GM21717 (cell line): ENCODE measurements at regions not wholly inside any gene's neighbourhood (a gene's known extent, or its start where the extent isn't known, plus 50 kb on each side); places are given as distances from the start of the nearest gene placed in this dataset.
"Not testable (repeated sequence)": the region's sequence is repeated elsewhere in the genome, so short reads cannot be mapped to it uniquely, and the experiment has no call there.

Experiments
- ATAC-seq: cut with Tn5 transposase; IDR thresholded peaks from one replicate; pipeline ENCODE4 v1.9.1; 2021; ENCODE audit warnings: mild to moderate bottlenecking, moderate library complexity; ENCODE audit not compliant: unreplicated experiment

DNA sequence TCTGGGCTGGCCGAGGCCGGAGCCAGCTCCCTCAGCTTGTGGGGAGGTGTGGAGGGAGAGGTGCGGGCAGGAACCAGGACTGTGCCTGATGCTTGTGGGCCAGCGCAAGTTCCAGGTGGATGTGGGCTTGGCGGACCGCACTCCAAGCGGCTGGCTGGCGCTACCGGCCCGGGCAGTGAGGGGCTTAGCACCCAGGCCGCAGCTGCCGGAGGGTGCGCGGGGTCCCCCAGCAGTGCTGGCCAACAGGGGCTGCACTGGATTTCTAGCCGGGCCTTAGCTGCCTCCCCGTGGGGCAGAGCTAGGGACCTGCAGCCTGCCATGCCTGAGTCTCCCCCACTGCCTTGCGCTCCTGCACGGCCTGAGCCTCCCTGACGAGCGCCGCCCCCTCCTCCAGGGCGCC lies 242.8 kb downstream of the CCSER2 start:
- ATAC-seq = no peak

DNA sequence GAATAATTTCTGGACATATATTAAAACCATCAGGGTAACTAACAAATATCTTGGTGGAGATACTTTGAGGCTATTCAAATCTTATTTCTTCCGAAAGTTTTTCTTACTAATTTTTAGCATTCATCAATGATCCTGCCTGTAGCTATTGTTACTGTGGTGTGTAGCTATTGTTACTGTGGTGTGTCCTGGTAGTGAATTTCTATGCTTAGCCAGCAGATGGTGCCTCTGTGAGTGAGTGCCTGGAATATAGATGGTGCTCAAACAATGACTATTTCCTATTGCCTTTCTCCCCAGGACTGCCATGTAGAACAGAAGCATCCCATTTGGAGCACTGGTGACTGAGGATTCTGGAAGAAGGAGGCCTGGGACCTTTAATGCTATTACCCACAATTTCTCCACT lies 245.7 kb downstream of the CCSER2 start:
- ATAC-seq = no peak

DNA sequence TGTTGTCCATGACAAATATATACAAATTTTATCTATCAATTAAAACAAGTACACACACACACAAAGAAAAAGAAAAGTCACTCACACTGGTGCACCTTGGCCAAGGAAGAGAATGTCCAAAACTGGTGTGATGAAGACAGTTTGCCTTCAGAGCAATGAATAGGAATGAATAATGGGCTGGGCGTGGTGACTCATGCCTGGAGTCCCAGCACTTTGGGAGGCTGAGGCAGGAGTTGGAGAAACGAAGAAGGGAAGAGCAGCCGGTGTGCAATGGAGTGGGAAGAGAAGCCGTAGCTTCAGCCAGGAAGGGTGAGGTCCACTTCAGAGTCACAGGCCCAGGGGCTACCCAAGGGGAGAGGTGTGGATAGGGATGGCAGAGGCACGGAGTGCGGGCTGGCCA lies 253.6 kb downstream of the CCSER2 start:
- no peak for ATAC-seq

DNA sequence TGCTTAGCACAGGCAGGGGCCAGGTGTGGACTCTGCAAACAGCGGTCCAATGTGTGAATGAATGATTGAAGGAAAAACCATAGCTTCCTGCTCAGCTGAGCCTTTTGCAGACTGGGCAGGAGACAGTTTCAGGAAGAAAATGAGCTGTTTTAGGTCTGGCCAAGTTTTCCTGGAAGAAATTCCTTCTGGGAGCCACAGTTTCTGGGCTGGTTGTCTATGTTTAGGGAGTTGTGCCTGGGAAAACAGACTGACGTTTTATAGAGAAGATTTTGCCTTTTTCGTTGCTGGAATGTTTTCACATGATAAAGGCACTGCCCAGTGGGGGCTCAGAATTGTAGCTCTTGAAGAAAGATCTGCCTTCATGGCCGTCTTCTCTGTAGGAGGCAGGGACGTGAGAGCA lies 255.1 kb downstream of the CCSER2 start:
- no peak for ATAC-seq

DNA sequence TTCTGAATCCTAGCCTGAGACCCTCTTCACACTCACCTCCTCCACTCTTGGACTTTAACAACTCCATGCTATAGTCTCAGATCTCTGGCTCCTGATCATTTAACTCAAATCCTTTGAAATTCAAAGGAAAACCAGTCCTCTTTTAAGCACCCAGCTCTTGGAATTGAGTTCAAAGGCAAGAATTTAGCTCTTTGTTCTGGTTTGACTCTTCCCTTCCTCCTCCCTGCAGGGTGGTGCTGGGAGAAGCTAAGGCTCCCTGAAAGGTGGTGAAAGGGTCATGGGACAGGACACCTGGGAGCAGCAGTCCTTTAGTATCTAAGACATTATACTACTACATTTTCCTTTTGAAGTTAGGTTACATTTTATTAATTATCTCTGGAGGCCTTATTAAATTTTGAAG lies 259.4 kb downstream of the CCSER2 start:
- ATAC-seq = no peak

DNA sequence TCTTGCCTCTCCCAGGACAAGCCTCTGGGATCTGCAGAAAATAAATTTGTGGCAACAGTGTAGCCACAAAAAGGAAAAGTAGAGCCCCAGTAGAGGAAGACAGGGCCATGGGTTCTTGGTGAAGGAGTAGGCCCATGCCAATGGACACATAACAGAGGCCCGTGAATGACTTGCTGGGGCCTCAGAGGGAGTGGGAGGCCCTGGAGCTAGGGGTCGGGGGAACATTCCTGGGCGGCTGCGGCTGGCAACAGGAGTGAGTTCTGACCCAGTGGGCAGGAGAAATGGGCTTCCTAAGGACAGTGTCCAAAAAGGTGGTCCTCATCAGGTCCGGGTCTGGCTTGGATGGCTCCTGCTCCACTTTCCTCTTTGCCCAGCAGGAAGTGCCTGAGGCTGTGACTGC lies 260.0 kb downstream of the CCSER2 start:
- ATAC-seq = no peak

DNA sequence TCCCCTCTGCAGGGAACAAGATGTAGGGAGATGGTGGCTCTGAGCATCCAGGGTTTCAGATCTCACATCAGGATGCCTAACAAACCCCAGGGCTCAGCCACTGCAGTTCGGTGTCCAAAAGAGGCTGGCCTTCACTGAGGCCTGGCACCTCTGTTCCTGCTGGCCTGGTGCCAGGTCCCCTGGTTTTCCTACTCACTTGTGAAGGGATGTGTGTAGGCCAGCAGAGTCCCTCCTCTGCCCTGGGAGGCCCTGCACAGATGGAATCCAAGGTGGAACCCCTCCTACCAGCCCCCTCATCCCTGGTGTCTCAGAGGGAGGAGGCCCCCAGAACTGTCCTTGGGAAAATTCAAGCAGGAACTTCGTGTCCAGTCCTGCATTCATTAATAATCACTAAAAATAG lies 260.6 kb downstream of the CCSER2 start:
- no peak for ATAC-seq

DNA sequence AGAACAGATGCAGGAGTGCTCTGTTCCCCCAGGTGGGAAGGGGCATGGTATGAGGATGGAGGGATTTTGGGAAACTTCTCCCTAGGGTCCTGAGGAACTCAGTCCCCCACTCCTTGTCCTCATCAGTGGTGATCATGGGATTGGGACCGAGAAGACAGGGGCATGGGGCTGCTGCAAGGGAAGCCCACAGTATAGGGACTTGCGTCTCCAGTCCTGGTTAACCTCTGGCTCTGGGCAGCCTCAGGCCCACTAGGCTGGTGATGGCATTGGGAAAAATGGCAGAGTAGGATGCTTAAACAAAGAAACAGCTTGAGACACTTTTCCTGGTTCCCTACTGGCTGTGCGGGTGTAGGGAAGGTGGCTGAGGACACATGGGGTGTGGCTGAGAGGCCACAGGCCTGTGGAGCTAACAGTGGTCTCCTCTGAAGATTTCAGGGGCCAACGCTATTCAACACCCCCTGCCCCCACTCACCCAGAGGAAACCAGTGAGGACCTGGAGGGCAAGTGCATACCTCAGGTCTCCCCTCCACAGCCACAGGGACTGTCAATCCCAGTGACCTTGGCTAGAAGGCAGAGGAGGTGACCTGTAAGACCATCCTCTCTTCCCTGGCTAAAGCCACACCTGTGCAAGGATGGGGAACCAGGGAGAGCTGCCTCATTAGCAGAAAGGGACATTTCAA lies 261.3 kb downstream of the CCSER2 start:
- no peak for ATAC-seq

DNA sequence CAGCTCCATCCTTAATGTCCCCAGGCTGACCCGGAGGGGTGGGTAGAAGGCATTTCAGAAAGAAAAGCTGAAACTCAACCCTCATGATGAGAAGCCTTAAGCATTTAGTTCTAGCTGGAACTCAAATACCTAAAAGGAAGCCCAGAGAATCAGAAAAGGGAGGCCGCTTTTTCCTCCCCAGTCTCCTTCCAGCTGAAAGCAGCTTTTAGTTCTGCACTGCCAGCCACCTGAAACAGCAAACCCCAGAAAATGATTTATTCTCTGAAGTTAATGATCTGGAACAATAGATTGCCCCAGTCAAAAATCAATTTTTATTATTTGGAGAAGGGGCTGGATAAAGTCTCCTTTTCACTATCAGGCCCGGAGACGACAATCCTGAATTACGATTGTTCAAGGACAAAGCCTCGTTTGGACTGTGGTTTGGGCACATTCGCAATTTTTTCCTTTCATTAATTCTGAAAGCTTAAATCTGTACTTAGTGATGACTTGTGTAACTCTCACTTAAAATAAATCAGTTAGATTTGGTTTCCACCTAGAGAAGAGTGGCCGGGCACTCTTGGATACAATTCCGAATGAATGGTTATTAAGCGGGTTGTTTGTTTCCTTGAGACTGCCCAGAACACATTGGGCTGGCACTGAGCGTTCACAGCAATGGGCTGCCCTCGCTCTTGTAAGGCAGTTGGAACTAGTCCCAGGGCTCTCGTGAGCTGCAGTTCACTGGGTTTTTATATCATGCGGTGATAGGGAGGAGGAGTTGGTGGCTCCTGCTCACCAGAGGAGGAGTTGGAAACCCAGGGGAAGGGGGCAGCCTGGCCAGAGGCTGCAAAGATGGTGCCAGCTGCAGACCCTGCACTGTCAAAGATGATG lies 262.2 kb downstream of the CCSER2 start:
- ATAC-seq = no peak

DNA sequence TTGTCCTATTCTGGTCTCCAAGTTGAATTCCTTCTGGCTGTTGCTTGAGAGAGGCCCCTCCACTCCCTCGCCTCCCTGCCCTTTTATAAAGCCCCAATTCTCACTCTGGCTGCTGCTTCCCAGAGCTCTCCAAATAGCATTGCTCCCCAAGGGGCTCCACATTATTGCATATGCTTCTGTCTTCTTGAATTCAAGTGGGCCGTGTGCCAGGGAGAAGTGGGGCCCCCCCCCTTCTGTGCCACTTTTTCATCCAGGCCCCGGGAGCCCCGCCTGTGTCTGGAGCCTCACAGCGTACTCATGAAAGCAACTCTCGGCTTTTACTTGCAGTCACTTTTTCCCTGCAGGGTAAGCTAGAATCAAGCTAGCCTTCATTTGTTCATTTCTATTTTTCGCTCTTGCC lies 265.1 kb downstream of the CCSER2 start:
- no peak for ATAC-seq

DNA sequence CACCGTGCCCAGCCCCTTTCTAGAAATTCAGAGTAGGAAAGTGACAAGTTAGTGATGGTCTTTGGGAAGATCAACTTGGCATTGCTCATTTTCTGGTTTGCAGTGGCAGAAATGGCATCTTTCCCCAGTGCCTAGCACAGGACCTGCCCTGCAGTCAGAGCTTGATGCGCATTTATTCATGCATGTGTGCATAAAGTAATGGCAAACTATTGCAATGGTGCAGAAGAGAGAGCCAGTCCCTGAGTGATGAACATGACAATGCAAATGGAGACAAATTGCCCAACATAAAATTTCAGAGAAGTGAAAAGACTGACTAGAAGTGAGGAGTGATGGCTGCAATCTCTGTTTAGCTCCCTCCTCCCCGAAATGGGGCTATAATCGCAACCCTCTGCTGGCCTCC lies 268.2 kb downstream of the CCSER2 start:
- ATAC-seq = no peak

DNA sequence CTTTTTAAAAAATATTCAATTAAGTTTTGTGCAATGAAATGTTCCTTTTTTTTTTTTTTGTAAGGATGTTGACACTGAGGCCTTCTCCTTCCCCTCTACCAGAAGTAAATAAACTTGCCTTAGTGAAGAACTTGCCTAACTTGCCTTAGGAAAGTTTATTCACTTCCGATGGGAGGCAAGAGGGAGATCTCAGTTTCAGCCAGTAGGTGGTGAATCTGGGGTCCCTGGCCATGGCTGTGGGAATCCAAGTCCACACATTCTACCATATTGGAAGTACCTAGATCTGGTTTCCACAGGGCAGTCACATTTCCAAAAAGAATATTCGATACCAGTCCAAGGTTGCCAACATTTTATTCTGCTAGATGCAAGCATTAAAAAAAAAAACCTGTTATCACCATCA lies 270.9 kb downstream of the CCSER2 start:
- ATAC-seq = no peak

DNA sequence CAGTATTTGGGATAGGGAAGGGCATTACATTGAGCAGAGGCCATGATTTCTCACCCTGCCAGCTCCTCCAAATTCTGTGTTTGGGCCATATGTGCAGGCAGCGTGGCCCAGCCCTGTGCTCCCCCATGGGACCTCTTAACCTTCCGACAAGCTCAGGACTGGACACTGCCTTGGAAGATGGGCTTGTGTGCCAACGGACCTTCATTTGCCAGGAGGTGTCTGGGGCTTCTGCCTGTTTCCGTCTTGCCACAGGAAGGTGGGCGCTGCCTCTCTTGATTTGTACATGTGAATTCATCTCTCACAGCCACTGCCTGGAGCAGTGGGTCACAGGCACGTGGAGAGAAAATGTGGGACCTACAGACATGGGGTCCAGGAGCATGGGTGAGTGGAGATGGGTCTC lies 272.6 kb downstream of the CCSER2 start:
- ATAC-seq = no peak

DNA sequence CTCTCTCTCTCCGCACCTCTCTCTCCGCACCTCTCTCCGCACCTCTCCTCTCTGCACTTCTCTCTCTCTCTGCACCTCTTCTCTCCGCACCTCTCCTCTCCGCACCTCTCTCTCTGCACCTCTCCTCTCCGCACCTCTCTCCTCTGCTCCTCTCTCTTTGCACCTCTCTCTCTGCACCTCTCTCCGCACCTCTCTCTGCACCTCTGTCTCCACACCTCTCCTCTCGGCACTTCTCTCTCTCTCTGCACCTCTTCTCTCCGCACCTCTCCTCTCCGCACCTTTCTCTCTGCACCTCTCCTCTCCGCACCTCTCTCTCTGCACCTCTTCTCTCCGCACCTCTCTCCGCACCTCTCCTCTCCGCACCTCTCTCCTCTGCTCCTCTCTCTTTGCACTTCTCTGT lies 274.2 kb downstream of the CCSER2 start:
- not testable (repeated sequence) for ATAC-seq

DNA sequence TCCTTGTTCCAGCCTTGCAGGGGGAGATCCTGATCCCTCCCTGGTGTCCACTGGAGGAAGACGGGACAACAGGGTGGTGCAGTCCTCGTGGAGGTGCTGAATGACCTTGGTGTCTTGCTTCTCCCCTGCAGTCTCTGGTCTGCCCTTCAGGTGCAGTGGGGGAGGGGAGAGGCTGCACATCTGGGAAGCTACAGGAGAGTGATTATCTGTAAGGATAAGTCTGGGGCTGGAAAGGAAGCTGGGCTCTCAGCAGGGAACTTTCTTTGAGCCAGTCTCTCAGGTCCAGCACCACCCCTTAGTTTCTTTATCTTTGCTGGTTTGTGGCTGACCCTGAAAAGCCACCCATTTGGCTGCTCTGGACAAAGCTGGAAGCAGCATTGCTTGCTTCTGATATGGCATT lies 275.6 kb downstream of the CCSER2 start:
- ATAC-seq = no peak

DNA sequence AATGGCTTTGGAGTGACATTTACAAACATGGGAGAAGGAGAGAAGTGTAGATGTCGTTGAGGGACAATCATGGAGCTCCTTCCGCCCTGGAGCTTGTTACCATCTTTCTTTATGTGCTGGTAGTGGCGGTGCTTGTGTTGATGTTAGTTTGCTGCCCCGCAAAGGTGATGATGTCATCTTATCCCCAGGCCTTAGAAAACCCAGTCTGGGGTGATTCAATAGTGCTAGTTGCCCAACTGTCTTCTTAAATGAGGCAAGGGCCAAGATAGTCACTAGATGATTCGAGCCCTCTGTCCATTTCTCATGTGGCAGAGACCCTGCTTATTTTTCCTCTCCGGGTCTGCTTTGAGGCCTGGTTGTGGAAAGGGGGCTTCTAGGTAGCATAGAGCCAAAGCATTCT lies 277.4 kb downstream of the CCSER2 start:
- ATAC-seq = no peak

DNA sequence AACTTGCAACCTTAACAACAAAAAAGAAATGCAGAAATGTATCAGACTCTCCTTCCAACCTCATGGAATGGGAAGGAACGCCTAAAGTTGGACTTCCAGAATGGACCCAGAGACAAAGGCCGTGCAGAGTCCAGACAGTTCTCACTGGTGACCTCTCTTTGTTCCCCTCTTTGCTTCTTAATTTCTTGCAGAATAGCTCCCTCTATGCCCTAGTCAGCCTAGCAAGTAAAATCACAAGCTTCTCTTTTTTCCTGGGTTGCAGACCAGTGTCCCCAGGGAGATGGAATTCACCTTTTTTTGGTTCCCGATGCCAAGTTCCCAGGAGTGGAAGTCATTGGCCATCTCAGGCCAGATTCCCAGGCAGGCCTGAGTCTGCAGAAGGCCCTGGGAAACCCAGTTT lies 278.0 kb downstream of the CCSER2 start:
- ATAC-seq = no peak

DNA sequence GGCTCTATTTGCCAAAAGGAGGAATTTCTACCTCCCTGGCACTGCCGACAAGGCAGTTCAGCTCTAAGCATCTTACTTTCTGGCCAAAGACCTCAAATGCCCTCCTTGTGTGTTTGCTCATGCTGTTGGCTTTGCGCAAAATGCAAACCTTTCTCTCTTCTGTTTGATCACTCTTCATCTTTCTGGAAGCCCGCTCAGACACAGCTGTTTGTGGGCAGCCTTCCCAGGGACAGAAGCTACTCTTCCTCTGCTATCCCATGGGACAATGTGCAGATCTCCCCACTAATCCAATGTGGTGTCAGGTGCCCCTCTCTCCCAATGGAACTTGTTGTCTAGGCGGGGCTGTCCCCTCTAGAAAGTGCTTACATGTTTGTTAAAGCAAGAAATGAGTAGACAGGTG lies 278.7 kb downstream of the CCSER2 start:
- no peak for ATAC-seq

DNA sequence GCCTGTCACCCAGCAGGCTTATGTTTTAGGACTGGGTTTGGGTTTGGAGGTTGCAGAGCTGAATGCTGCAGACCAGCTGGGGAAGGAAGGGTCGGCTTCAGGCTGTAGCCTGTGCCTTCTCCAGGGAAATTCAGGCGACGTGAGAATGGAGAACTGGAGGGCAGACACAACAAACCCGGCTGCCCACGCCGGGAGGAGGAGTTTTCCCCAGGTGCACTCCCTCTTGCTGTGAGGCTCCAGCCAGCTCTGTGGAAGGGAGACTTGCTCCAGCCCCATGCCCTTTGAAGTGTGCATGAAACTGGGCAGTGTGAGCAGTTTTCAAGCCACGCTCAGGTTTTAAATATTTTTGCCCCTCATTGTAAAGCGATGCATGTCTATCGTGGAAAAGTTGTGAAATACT lies 279.1 kb downstream of the CCSER2 start:
- no peak for ATAC-seq

DNA sequence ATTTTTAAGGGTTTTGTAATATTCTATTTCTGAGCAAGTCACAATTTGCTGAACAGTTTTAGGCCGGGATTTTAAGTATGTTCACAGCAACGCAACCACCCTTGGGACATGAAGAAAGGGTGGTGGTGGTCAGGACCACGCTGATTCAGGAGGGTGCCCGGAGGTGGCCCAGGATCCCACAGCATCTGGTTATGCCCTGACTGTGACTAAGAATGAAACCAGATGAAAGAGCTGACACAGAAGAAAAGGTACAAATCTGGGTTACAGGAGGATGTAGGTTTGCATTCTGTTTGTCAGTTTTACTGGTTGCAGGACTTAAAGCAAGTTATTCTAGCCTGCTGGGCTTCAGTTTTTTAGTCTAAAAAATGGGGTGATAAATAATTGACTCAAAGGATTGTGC lies 279.7 kb downstream of the CCSER2 start:
- peak; percentile 73 for ATAC-seq

DNA sequence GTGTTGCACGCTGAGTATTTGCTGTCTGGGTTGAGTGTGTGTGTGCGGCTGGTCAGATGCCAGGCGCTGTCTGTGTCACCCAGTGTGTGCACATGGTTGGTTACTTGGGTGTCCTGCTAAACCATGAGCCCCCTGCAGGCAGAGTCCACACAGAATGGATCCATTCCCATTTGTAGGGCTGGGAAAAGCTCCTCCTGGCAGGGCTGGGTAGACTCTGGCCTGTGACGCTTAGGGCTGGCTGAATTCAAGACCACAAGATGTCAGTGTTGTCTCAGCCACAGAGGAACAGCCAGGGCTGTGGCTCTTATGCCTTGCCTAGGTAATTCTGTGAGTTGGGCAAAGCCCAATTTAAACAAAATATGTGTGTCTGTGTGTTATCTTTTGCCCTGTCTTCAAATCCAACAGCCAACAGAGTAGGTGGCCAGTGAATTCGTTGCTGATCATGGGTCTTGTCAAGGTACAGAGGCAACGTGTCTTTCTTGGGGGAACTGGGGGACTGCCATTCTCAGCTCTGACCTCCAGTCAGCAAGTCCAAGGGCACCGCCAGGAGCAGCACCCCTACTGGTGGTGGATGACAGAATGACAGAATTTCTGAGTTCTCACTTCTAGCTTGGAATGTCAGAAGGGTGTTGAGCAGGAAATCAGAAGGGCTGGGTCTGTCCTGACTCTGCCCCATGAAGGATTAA lies 285.1 kb downstream of the CCSER2 start:
- ATAC-seq = no peak
